AG04450 (cell line): ENCODE measurements at regions not wholly inside any gene's neighbourhood (a gene's known extent, or its start where the extent isn't known, plus 50 kb on each side); places are given as distances from the start of the nearest gene placed in this dataset.
"Not testable (repeated sequence)": the region's sequence is repeated elsewhere in the genome, so short reads cannot be mapped to it uniquely, and the experiment has no call there.

Experiments
- CTCF ChIA-PET: fragments of 300-600, 350-600 bp; formaldehyde crosslinking; extraction: SDS; loops from one replicate; lab custom pipeline; 2022; ENCODE audit warnings: antibody characterized with exemption, inconsistent platforms; lab: Charles Lee
- POLR2A ChIA-PET: fragments of 350-600 bp; formaldehyde crosslinking; extraction: SDS; loops from one replicate; lab custom pipeline; 2021; ENCODE audit warnings: antibody characterized with exemption, inconsistent platforms; lab: Yijun Ruan, JAX
- DNase-seq: peaks from one replicate; pipeline ENCODE4 v3.0.0-alpha.2; 2011; ENCODE audit warnings: low read depth, low spot score
- H3K27ac ChIP-seq: one replicate; pipeline ENCODE4 v1.5.1; 2012; ENCODE audit warnings: low read depth, low read length, control low read depth
- H3K27me3 ChIP-seq: one replicate; pipeline ENCODE4 v1.6.0; 2012; ENCODE audit warnings: low read length; ENCODE audit not compliant: control insufficient read depth, insufficient read depth
- H3K4me3 ChIP-seq: 2 replicates; pipeline ENCODE4 v1.5.1; 2011; ENCODE audit warnings: mild to moderate bottlenecking, low read depth, low read length, control low read depth
- H3K9me3 ChIP-seq: 2 replicates; pipeline ENCODE4 v1.5.1; 2012; ENCODE audit warnings: low read length; ENCODE audit not compliant: control insufficient read depth, insufficient read depth
- CTCF ChIP-seq: IDR thresholded peaks from 2 replicates; pipeline ENCODE4 v1.5.1; 2011; ENCODE audit warnings: low read depth, low read length, control low read depth, inconsistent platforms

DNA sequence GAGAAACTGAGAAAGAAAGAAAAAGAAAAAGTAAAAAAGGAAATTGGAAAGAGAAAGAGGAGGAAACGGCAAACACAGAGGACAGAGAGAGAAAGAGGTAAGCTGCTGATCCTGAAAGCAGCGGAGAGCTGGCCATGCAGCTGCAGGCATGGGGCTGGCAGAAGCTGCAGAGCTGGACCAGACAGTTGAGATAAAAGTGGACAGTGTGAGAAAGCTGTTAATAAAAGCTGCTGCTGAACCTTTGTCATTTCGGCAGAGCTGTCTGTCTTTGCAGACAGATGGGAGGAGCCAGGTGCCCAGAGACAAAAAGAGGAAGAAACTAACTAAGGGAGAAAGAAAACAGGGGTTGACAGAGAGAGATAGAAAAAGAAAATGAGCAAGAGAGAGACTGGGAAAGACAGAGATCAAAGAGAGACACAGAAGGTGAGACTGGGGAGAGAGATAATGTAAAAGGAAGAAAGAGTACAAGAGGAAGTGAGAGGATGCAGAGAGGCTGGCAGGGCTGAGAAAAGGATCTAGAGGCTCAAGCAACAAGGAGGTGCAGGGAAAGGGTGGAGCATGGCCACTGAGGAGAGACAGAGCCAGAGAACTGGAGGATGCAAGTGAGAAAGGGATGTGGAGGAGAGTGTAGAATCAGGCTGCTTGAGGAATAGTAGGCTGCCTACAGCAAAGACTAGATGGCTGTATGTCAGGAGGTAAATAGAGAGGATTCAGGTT lies 376.8 kb upstream of the FGF16 start:
- CTCF ChIA-PET: no interaction called here
- Histone ChIP-seq H3K9me3 (no peaks in the 10 kb centered on the region), H3K4me3 (no peak overlapping the region), H3K27ac (no peak overlapping the region), H3K27me3 (no peaks in the 10 kb centered on the region)
- TF ChIP-seq CTCF: no peak
- DNase-seq: no peak
- POLR2A ChIA-PET: no interaction called here

- no peak for DNase-seq
- peaks cover 5% of the 10 kb centered on the region; the same call in 1 of the 2 replicates for H3K9me3 ChIP-seq
- H3K27me3 ChIP-seq: no peaks in the 10 kb centered on the region
- no peak for TF ChIP-seq CTCF
- ChIA-PET CTCF (no interaction called here), POLR2A (no interaction called here)
- no peak overlapping the region for H3K4me3 ChIP-seq
- H3K27ac ChIP-seq: no peak overlapping the region
Measured at GRCh38 chrX:77076896-77077295, 370.3 kb upstream of the FGF16 start.

GRCh38 chrX:77081237-77081636 lies 366.0 kb upstream of the FGF16 start:
- DNase-seq, H3K9me3 ChIP-seq, POLR2A ChIA-PET, H3K4me3 ChIP-seq, H3K27me3 ChIP-seq, H3K27ac ChIP-seq, CTCF ChIA-PET: not testable (repeated sequence)

DNA sequence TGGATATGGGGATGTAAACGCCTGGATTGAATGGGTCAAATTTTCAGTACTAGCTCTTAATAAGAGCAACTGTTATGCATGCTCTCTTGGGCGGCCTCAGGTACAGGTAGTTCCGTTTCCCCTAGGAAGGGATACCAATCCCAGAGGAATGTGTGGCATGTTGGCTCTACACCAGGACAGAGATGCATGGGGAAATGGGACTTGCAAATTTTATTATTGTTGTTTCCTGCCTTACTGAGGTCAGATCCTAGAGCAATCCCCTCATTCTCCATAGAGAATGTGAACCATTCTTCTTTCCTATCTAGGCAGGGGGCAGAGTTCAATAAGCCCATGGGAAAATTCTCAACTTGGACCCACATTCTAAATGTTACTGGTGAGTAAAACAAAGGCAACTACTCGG lies 361.8 kb upstream of the FGF16 start:
- no peak overlapping the region for H3K27ac ChIP-seq
- no peak overlapping the region for H3K4me3 ChIP-seq
- no peaks in the 10 kb centered on the region for H3K27me3 ChIP-seq
- ChIA-PET CTCF (no interaction called here), POLR2A (no interaction called here)
- no peak for TF ChIP-seq CTCF
- H3K9me3 ChIP-seq: no peaks in the 10 kb centered on the region
- no peak for DNase-seq

DNA sequence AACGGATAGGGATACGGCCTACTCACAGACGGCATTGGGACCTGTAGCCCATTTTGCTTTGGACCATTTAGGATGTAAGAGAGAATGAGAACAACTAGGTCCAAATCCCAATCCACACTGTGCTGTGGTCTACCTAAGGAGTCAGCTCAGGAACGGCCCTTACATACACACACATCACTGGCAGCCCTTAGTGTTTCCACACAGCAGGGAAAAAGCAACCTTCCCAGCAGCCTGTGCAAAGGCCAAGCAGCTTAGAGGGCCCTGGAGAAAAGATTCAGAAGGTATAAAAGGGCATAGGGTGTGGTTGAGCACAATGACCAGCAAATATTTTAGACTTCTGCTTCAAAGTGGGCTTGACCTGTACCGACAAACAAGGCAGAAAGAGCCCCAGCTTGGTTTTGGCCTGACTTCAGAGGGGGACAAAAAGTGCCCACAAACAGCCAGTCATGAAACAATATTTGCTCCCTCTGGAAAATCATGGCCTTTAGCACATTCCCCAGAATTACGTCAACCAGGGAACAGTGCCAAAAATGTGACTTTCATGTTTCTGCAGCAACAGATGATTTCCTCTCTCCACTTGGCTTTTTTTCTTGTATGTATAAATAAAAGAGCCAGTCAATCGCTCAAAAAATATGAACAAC lies 359.5 kb upstream of the FGF16 start:
- no peak for TF ChIP-seq CTCF
- POLR2A ChIA-PET: no interaction called here
- Histone ChIP-seq H3K4me3 (no peak overlapping the region), H3K27me3 (no peaks in the 10 kb centered on the region), H3K27ac (no peak overlapping the region), H3K9me3 (no peaks in the 10 kb centered on the region)
- DNase-seq: no peak
- CTCF ChIA-PET: no interaction called here
